OCI-LY1 (cell line): ENCODE measurements at regions not wholly inside any gene's neighbourhood (a gene's known extent, or its start where the extent isn't known, plus 50 kb on each side); places are given as distances from the start of the nearest gene placed in this dataset.

Experiments
- H2AFZ ChIP-seq: fragments of 200-600 bp; sonication (generic), shearing (Covaris generic); 2 replicates; pipeline ENCODE4 v1.6.0; 2014; ENCODE audit warnings: antibody characterized with exemption, mild to moderate bottlenecking, low read length
- H3F3A ChIP-seq: fragments of 200-600 bp; sonication (generic), shearing (Covaris generic); 2 replicates; pipeline ENCODE4 v1.6.0; 2014; ENCODE audit warnings: mild to moderate bottlenecking, antibody characterized with exemption, low read length, moderate library complexity; ENCODE audit not compliant: insufficient read depth
- H3K27ac ChIP-seq: fragments of 200-600 bp; sonication (generic); 2 replicates; pipeline ENCODE4 v1.5.1; 2014; ENCODE audit warnings: low read length, mixed run types, mild to moderate bottlenecking, low read depth; ENCODE audit not compliant: poor library complexity, severe bottlenecking
- H3K27me3 ChIP-seq: fragments of 200-600 bp; sonication (generic); 2 replicates; pipeline ENCODE4 v1.6.0; 2014; ENCODE audit warnings: antibody characterized with exemption, mild to moderate bottlenecking, low read length, moderate library complexity; ENCODE audit not compliant: insufficient read depth
- H3K36me3 ChIP-seq: fragments of 200-600 bp; sonication (generic); 2 replicates; pipeline ENCODE4 v1.6.1; 2014; ENCODE audit warnings: mild to moderate bottlenecking, antibody characterized with exemption, low read length, moderate library complexity, mixed read lengths; ENCODE audit not compliant: insufficient read depth
- H3K4me1 ChIP-seq: fragments of 200-600 bp; sonication (generic); 2 replicates; pipeline ENCODE4 v1.5.1; 2014; ENCODE audit warnings: mild to moderate bottlenecking, low read length, moderate library complexity; ENCODE audit not compliant: insufficient read depth, severe bottlenecking
- H3K4me2 ChIP-seq: fragments of 200-600 bp; sonication (generic), shearing (Covaris generic); 2 replicates; pipeline ENCODE4 v1.6.1; 2014; ENCODE audit warnings: low read length
- H3K4me3 ChIP-seq: fragments of 200-600 bp; sonication (generic); 2 replicates; pipeline ENCODE4 v1.5.1; 2014; ENCODE audit warnings: low read length, low read depth, mild to moderate bottlenecking, mixed read lengths; ENCODE audit not compliant: poor library complexity, severe bottlenecking
- H3K79me2 ChIP-seq: fragments of 200-600 bp; shearing (Covaris generic); 2 replicates; pipeline ENCODE4 v1.6.1; 2016; ENCODE audit warnings: mixed run types, low read length, mixed read lengths; ENCODE audit not compliant: insufficient read depth
- H3K9ac ChIP-seq: fragments of 200-600 bp; sonication (generic), shearing (Covaris generic); 2 replicates; pipeline ENCODE4 v1.6.1; 2014; ENCODE audit warnings: mild to moderate bottlenecking, low read length, mixed read lengths
- H3K9me2 ChIP-seq: fragments of 200-600 bp; sonication (generic), shearing (Covaris generic); 2 replicates; pipeline ENCODE4 v1.6.1; 2014; ENCODE audit warnings: low read depth, mild to moderate bottlenecking, low read length, mixed read lengths
- H3K9me3 ChIP-seq: fragments of 200-600 bp; shearing (Covaris generic); 2 replicates; pipeline ENCODE4 v1.6.1; 2014; ENCODE audit warnings: low read length, mixed read lengths
- H4K20me1 ChIP-seq: fragments of 200-600 bp; sonication (generic), shearing (Covaris generic); 2 replicates; pipeline ENCODE4 v1.6.0; 2016; ENCODE audit warnings: mild to moderate bottlenecking, low read length; ENCODE audit not compliant: insufficient read depth
- EZH2 ChIP-seq: fragments of 200-600 bp; sonication (generic), shearing (Covaris generic); IDR thresholded peaks from 2 replicates; pipeline ENCODE4 v1.8.0; 2017; ENCODE audit warnings: borderline replicate concordance, mixed run types, mild to moderate bottlenecking, antibody characterized with exemption, low read length, moderate library complexity, mixed read lengths
- TF ChIP-seq, protein P1 (sequence below): fragments of 200-600 bp; sonication (generic), shearing (Covaris generic); IDR thresholded peaks from 2 replicates; pipeline ENCODE4 v1.5.1; 2017; ENCODE audit warnings: mild to moderate bottlenecking, antibody characterized with exemption, low read length, moderate library complexity, mixed read lengths

DNA sequence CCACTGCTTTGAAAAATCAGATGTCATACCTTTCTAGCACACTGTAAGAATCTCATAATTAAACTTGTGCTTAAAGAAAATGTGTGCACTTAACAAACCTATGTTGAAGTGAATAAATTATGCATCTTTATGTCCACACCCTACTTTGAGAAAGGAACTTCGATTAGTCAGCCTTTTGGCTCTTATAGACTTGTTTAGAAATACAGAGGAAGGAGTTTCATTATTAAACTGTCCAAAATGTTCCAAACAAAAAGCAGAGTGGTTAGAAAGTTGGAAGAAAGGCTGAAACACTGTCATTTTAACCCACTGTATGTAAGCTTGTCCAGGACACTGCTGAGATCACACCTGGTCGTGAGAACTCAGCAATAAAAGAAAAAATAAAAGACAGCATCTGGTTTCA lies 863.2 kb upstream of the CHORDC1 start:
- Histone ChIP-seq H3K27ac (no peak overlapping the region), H3K4me1 (no peaks in the 10 kb centered on the region), H3K27me3 (no peaks in the 10 kb centered on the region), H3K36me3 (no peaks in the 10 kb centered on the region), H3F3A (no peaks in the 10 kb centered on the region), H3K9me3 (no peaks in the 10 kb centered on the region), H4K20me1 (no peaks in the 10 kb centered on the region), H3K4me2 (no peak overlapping the region), H3K79me2 (no peaks in the 10 kb centered on the region), H3K4me3 (no peak overlapping the region), H3K9ac (no peak overlapping the region), H2AFZ (no peak overlapping the region), H3K9me2 (no peaks in the 10 kb centered on the region)
- TF ChIP-seq EZH2: no peak
- TF ChIP-seq, protein P1, sequence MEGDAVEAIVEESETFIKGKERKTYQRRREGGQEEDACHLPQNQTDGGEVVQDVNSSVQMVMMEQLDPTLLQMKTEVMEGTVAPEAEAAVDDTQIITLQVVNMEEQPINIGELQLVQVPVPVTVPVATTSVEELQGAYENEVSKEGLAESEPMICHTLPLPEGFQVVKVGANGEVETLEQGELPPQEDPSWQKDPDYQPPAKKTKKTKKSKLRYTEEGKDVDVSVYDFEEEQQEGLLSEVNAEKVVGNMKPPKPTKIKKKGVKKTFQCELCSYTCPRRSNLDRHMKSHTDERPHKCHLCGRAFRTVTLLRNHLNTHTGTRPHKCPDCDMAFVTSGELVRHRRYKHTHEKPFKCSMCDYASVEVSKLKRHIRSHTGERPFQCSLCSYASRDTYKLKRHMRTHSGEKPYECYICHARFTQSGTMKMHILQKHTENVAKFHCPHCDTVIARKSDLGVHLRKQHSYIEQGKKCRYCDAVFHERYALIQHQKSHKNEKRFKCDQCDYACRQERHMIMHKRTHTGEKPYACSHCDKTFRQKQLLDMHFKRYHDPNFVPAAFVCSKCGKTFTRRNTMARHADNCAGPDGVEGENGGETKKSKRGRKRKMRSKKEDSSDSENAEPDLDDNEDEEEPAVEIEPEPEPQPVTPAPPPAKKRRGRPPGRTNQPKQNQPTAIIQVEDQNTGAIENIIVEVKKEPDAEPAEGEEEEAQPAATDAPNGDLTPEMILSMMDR: no peak

- H3K4me3 ChIP-seq: no peak overlapping the region
- H4K20me1 ChIP-seq: no peaks in the 10 kb centered on the region
- H3K4me2 ChIP-seq: no peak overlapping the region
- H3K79me2 ChIP-seq: no peaks in the 10 kb centered on the region
- H3K27me3 ChIP-seq: no peaks in the 10 kb centered on the region
- H3K9ac ChIP-seq: no peak overlapping the region
- no peaks in the 10 kb centered on the region for H3K4me1 ChIP-seq
- no peaks in the 10 kb centered on the region for H3K36me3 ChIP-seq
- no peaks in the 10 kb centered on the region for H3K9me3 ChIP-seq
- no peaks in the 10 kb centered on the region for H3F3A ChIP-seq
- no peaks in the 10 kb centered on the region for H3K9me2 ChIP-seq
- TF ChIP-seq, protein P1: no peak
- no peak for TF ChIP-seq EZH2
- no peak overlapping the region for H2AFZ ChIP-seq
- no peak overlapping the region for H3K27ac ChIP-seq
Observed at GRCh38 chr11:91082255-91082654, 859.4 kb upstream of the CHORDC1 start.

- Histone ChIP-seq H3K4me2 (no peak overlapping the region), H3K4me3 (no peak overlapping the region), H3K36me3 (no peaks in the 10 kb centered on the region), H3K4me1 (no peaks in the 10 kb centered on the region), H4K20me1 (no peaks in the 10 kb centered on the region), H3K9me2 (no peaks in the 10 kb centered on the region), H2AFZ (no peak overlapping the region), H3K27ac (no peak overlapping the region), H3K9ac (no peak overlapping the region), H3K27me3 (no peaks in the 10 kb centered on the region), H3K9me3 (no peaks in the 10 kb centered on the region), H3K79me2 (no peaks in the 10 kb centered on the region), H3F3A (no peaks in the 10 kb centered on the region)
- TF ChIP-seq EZH2: no peak
- TF ChIP-seq, protein P1: no peak
Observed at GRCh38 chr11:91081440-91082043, 858.7 kb upstream of the CHORDC1 start.
